Suppressor macrophage treated with lipopolysaccharide for 1 hour (primary cell): ENCODE measurements at regions not wholly inside any gene's neighbourhood (a gene's known extent, or its start where the extent isn't known, plus 50 kb on each side); places are given as distances from the start of the nearest gene placed in this dataset.

Experiments used
- DNase-seq, 3 donors: peaks; one replicate each; pipeline ENCODE4 v3.0.0-alpha.2; 2020 to 2022

DNA sequence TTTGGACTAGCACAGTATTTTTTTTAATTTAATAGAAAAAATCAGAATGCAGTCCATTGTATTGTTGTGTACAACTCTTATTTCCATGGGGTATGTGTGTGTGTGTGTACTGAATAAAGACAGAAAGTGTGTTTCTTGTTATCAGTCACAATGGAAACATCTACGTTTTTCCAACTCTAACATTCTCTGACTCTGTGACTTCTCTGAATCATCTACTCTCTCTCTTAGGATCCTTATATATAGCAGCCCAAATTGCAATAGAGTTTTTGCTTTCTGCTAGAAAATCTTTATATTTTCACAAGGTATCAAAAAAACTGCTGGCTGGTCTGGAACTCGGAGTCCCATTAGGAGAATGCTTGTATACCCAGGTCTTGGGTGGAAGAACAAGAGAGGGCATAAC is 138.9 kb upstream of the ARID2 start:
- DNase-seq: no peak

- DNase-seq: no peak
Observed at GRCh38 chr12:45591635-45592034, 137.9 kb upstream of the ARID2 start.

DNA sequence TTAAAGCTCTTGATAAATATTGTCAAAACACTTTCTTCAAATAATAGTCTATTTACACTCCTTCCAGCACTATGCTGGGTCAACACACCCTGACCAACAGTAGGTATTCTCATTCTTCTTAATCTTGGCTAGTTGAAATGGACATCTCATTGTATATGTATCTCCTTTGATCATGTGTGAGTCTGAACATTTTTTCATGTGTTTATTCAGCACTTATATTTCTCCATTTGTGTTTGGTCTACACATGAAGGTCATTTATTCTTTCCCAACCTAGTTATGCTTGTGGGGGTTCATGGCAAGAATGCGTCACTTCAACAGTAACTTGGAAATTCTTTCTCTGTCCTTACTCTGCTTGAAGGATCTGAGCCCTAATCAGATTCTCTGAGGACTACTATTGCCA is 133.1 kb upstream of the ARID2 start:
- DNase-seq: no peak

- no peak for DNase-seq
Observed at GRCh38 chr12:45598336-45598735, 131.2 kb upstream of the ARID2 start.

- no peak for DNase-seq
Observed at GRCh38 chr12:45598761-45599160, 130.7 kb upstream of the ARID2 start.

GRCh38 chr12:45599196-45599595 is 130.3 kb upstream of the ARID2 start:
- DNase-seq: no peak

DNA sequence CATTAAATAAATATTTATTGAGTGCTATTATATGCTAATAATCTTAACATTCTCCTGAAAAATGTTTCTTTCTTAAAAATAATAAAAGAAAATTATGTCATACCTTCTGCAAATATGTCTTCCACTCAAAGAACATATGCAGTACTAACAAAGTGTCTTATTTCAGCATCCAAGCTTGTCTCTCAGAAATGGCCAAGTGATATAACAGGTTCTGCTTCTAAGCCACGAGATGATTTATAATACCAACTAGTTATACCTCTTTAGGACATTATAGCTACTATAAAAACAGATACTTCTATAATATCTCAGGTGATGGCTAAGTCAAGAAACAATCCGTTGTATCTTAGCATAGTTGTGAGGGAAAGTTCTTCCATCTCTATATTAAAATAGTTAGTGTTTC is 128.1 kb upstream of the ARID2 start:
- DNase-seq: no peak

GRCh38 chr12:45601888-45602287 is 127.6 kb upstream of the ARID2 start:
- no peak for DNase-seq

DNA sequence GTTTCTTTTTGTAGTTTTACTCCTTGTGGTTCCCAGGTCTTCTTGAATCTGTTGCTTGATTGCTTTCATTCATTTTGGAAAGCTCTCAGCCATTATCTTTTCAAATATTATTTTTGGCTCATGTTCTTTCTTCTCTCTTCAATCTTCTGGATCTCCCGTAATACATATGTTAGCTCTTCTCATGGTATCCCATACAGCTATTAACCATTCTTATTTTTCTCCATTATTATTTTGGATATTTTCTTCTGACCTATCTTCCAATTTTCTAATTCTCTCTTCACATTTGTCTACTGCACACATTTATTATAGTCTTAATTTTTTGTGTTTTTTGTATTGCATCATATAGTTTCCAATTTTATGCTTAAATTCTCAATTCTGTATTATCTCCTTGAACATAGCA is 123.9 kb upstream of the ARID2 start:
- no peak for DNase-seq

DNA sequence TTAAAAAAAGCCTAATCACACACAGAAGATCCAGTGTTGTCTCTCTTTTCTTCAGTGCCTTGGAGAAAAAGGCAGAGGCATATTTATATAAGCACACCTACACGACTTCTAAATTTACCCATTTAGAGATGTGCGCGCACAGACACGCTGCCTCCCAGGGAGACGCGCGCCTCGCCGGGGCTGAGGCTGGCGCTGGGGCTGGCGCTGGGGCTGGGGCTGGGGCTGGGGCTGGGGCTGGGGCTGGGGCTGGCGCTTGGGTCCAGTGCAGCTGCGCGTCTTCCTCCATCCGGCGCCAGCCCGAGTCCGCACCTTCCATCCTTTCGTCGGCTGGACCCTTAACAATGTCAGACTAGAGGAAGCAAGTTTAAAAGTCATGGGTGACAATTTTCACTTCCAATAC is 118.4 kb upstream of the ARID2 start:
- no peak for DNase-seq

DNA sequence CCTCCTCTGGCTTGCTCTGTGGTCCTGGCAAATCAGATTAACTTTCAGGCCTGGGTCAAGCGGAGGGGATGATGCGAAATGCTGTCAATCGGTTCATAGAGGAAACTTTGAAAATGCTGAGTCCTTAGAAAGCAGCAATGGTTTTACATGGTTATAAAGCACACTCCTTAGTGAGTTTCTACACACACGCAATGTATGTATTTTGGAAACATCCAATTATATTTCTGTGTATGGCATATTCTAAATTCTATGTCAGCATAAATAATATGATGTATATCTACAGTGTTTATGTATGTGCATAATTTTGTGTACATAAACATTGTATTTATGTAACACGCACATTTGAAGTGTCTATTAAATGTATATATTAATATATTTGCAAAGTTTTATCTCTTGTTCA is 118.0 kb upstream of the ARID2 start:
- DNase-seq: no peak

GRCh38 chr12:45612044-45612794 is 117.3 kb upstream of the ARID2 start:
- peak in 2 of 3 donors; percentile 52 to 62 for DNase-seq

- DNase-seq: peak in 2 of 3 donors; percentile 32 to 51
Observed at GRCh38 chr12:45613296-45613695, 116.2 kb upstream of the ARID2 start.

- no peak for DNase-seq
Observed at GRCh38 chr12:45613855-45614254, 115.7 kb upstream of the ARID2 start.

- DNase-seq: no peak
Observed at GRCh38 chr12:45615268-45615667, 114.2 kb upstream of the ARID2 start.

DNA sequence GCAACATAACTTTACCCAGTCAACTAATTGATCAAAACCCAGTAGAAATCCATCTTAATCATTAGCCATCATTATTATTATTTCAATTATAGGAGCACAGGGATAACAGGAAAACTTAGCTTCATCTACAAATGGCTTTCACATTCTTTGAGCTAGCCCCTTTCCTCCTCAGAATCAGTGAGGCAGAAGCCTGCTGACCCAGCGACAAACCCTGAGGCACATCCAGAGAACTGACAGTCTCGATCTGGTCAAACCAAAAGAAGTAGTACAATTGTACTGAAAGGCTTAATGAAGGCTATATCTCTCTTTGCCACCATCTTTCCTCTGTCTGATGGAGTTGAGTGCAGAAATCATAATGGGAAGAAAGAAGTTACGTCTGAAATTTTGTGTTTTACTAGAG is 109.8 kb upstream of the ARID2 start:
- no peak for DNase-seq

GRCh38 chr12:45621703-45622102 is 107.8 kb upstream of the ARID2 start:
- DNase-seq: no peak

DNA sequence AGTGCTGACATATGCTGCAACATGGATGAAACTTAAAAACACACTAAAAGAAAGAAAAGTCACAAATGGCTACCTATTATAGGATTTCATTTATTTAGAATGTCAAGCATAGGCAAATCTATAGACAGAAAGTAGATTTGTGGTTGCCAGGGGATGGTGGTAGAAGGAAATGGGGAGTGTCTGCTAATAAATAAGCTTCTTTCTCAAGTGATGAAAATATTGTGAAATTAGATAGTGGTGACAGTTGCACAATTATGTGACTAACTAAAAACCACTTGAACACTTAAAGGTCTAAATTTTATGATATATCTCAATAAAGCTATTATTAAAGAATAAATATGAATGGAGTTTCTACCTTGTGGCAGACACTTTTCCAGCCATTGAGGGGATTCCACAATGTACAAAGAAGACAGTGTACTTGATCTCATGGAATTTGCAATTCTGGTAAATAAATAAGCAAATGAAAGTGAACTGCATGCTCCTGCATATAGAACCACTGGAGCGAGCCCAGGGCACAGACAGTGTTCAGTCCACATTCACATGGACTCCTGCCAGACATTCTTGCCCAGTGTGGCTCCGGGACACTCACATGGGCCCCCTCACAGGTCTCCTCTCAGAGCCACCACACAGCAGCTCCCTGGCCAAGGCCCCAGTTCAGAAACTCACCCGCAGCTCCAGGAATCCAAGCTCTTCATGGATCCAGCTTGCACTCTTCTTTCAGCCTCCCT is 107.1 kb upstream of the ARID2 start:
- peak in 2 of 3 donors; percentile 44 to 53 for DNase-seq

DNA sequence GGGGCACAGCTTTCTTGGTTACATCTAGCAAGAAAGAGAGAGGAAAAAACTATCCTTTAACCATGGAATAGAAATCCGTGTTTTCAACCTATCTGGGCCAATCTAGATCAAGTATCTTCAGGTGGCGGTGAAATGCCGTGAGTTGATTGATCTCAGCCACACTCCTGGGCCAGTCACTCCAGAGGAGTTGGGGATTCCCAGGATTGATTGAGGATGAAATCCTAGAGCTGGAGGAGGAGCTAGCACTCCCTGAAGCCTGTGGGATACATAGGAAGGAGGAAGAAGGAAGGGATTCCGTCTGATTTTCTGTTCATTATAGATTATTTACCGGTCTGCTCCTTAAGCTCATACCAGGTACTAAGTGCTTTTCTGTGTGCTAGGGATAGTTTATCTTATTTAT is 106.3 kb upstream of the ARID2 start:
- DNase-seq: no peak

DNA sequence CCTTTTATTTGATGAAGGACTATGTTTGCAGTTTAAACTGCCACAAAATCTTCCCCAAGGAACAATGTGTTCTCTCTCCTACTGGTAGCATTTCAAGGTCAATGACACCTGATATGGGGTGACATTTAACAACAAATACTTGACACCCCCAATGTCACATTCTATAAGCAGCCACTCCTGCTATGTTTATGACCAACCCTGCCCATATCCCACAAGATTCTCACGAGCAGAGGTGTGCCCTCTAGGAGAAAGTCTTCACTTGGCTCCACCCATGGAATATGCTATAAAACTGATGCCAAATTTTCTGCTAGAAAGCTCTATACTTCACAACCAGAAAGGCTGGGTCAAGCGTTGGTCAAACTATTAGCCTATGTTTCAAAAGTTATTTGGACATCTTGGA is 105.6 kb upstream of the ARID2 start:
- DNase-seq: no peak

GRCh38 chr12:45626965-45627364 is 102.5 kb upstream of the ARID2 start:
- no peak for DNase-seq

GRCh38 chr12:45627407-45628069 is 102.0 kb upstream of the ARID2 start:
- no peak for DNase-seq

- DNase-seq: no peak
Observed at GRCh38 chr12:45629292-45629691, 100.2 kb upstream of the ARID2 start.

DNA sequence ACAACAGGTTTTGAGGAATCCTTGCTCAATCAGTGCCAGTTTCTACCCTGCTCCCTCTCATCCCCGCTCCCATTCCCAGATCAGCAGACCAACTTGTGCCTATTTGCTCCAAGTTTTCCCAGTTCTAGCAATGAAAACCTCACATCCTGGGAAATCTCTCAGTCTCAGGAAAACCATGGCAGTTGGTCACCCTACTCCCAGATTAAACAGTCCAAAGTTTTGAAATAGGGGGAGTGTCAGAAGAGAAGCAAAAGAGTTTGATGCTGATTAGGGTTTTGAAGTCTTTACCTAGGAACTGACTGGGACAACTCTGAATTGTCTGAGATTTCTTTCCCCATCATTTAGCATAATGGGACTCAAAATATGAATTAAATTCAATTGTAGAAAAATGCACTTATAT is 95.8 kb upstream of the ARID2 start:
- no peak for DNase-seq
